ENCODE measurements at regions not wholly inside any gene's neighbourhood (a gene's known extent, or its start where the extent isn't known, plus 50 kb on each side); places are given as distances from the start of the nearest gene placed in this dataset.

- TF ChIP-seq CHD7 (IDR thresholded peaks at IDR 0.05; ENCODE audit: insufficient replicate concordance, low read length) (no peak), RBBP5 (IDR thresholded peaks at IDR 0.05; ENCODE audit: borderline replicate concordance, low read depth, low read length) (no peak)
These were observed 239.4 kb downstream of the SPATA18 start (continued) for GRCh38 chr4:52290466-52290865.

Data from H1 (cell line).